HG03159 (cell line): ENCODE measurements at regions not wholly inside any gene's neighbourhood (a gene's known extent, or its start where the extent isn't known, plus 50 kb on each side); places are given as distances from the start of the nearest gene placed in this dataset.

ENCODE experiments used
- ATAC-seq: cut with Tn5 transposase; IDR thresholded peaks from one replicate; pipeline ENCODE4 v1.9.1; 2021; ENCODE audit warnings: mild to moderate bottlenecking, moderate library complexity; ENCODE audit not compliant: unreplicated experiment

GRCh38 chr18:54531402-54532065 is 59.5 kb upstream of the DYNAP start:
- no peak for ATAC-seq

- no peak for ATAC-seq
Observed at GRCh38 chr18:54532222-54532621, 58.8 kb upstream of the DYNAP start.

GRCh38 chr18:54532962-54533361 is 58.1 kb upstream of the DYNAP start:
- no peak for ATAC-seq
